GM23338 (cell line): ENCODE measurements at regions not wholly inside any gene's neighbourhood (a gene's known extent, or its start where the extent isn't known, plus 50 kb on each side); places are given as distances from the start of the nearest gene placed in this dataset.
"Not testable (repeated sequence)": the region's sequence is repeated elsewhere in the genome, so short reads cannot be mapped to it uniquely, and the experiment has no call there.

Experiments used
- CREB1 ChIP-seq: fragments of 250-450 bp; sonication (Bioruptor Pico); IDR thresholded peaks from 2 replicates; pipeline ENCODE4 v1.5.0; 2020; ENCODE audit warnings: low read depth, mild to moderate bottlenecking, moderate library complexity
- EZH2 ChIP-seq: fragments of 200-600 bp; sonication (generic); IDR thresholded peaks from one replicate; pipeline ENCODE4 v1.8.0; 2017; ENCODE audit warnings: antibody characterized with exemption, mild to moderate bottlenecking, low read depth; ENCODE audit not compliant: unreplicated experiment
- EZH2phosphoT487 ChIP-seq: fragments of 200-600 bp; sonication (generic); IDR thresholded peaks from one replicate; pipeline ENCODE4 v1.8.1; 2018; ENCODE audit warnings: antibody characterized with exemption; ENCODE audit not compliant: unreplicated experiment
- JUNB ChIP-seq: IDR thresholded peaks from one replicate; pipeline ENCODE4 v1.6.1; 2016; ENCODE audit warnings: antibody characterized with exemption; ENCODE audit not compliant: unreplicated experiment
- NANOG ChIP-seq: IDR thresholded peaks from 2 replicates; pipeline ENCODE4 v1.6.1; 2016; ENCODE audit warnings: antibody characterized with exemption, borderline replicate concordance
- POLR2AphosphoS5 ChIP-seq: IDR thresholded peaks from 2 replicates; pipeline ENCODE4 v1.6.1; 2016; ENCODE audit warnings: antibody characterized with exemption, low read depth
- ZNF114 ChIP-seq: fragments of 250-450 bp; sonication (Bioruptor Pico); IDR thresholded peaks from 2 replicates; pipeline ENCODE4 v1.5.0; 2020; ENCODE audit warnings: mild to moderate bottlenecking, moderate library complexity
- TF ChIP-seq, protein P1 (sequence below), 2 experiments: fragments of 200-600 bp in 1 of 2; sonication (generic) in 1 of 2; conservative IDR thresholded peaks; 2 replicates each; pipeline versions ENCODE4 v1.5.1 to v1.6.1; 2016 to 2017; ENCODE audit warnings: antibody characterized with exemption in 2 of 2, low read depth in 2 of 2, mild to moderate bottlenecking in 2 of 2, moderate library complexity in 1 of 2
- TF ChIP-seq, protein P2 (sequence below): IDR thresholded peaks from one replicate; pipeline ENCODE4 v1.6.1; 2018; ENCODE audit warnings: antibody characterized with exemption; ENCODE audit not compliant: unreplicated experiment
- TF ChIP-seq, protein P3 (sequence below): fragments of 250-450 bp; sonication (Bioruptor Pico); IDR thresholded peaks from 2 replicates; pipeline ENCODE4 v1.5.0; 2020; ENCODE audit warnings: mild to moderate bottlenecking, moderate library complexity
- TF ChIP-seq, protein P4 (sequence below): IDR thresholded peaks from 2 replicates; pipeline ENCODE4 v1.6.1; 2016; ENCODE audit warnings: antibody characterized with exemption

DNA sequence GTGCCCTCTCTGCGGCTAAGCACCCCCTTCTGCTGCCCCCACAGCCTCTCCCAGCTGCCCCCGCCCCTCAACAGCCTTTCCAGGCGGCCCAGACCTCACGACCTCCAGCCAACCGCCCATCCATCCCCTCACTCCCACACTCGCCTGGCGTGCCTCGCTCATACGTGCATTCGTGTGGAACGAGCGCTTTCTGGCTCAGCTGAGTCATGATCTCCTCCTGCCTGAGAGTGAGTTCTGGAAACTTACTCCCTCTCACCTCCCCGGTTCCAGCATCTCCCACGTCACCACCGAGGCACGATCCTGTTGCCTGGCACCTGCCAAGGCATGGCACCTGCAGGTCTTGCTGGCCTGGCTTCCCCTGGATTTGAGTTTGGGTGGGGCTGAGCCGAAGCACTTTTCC is 5506.2 kb upstream of the TPTE start:
- TF ChIP-seq, protein P1, sequence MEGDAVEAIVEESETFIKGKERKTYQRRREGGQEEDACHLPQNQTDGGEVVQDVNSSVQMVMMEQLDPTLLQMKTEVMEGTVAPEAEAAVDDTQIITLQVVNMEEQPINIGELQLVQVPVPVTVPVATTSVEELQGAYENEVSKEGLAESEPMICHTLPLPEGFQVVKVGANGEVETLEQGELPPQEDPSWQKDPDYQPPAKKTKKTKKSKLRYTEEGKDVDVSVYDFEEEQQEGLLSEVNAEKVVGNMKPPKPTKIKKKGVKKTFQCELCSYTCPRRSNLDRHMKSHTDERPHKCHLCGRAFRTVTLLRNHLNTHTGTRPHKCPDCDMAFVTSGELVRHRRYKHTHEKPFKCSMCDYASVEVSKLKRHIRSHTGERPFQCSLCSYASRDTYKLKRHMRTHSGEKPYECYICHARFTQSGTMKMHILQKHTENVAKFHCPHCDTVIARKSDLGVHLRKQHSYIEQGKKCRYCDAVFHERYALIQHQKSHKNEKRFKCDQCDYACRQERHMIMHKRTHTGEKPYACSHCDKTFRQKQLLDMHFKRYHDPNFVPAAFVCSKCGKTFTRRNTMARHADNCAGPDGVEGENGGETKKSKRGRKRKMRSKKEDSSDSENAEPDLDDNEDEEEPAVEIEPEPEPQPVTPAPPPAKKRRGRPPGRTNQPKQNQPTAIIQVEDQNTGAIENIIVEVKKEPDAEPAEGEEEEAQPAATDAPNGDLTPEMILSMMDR (conservative IDR thresholded peaks at IDR 0.05; ENCODE audit: low read depth in 2 of 2): not testable (repeated sequence)
- not testable (repeated sequence) for TF ChIP-seq POLR2AphosphoS5; EZH2phosphoT487; EZH2; CREB1 (CRISPR knock-in tag); NANOG; JUNB; ZNF114
- TF ChIP-seq, protein P2, sequence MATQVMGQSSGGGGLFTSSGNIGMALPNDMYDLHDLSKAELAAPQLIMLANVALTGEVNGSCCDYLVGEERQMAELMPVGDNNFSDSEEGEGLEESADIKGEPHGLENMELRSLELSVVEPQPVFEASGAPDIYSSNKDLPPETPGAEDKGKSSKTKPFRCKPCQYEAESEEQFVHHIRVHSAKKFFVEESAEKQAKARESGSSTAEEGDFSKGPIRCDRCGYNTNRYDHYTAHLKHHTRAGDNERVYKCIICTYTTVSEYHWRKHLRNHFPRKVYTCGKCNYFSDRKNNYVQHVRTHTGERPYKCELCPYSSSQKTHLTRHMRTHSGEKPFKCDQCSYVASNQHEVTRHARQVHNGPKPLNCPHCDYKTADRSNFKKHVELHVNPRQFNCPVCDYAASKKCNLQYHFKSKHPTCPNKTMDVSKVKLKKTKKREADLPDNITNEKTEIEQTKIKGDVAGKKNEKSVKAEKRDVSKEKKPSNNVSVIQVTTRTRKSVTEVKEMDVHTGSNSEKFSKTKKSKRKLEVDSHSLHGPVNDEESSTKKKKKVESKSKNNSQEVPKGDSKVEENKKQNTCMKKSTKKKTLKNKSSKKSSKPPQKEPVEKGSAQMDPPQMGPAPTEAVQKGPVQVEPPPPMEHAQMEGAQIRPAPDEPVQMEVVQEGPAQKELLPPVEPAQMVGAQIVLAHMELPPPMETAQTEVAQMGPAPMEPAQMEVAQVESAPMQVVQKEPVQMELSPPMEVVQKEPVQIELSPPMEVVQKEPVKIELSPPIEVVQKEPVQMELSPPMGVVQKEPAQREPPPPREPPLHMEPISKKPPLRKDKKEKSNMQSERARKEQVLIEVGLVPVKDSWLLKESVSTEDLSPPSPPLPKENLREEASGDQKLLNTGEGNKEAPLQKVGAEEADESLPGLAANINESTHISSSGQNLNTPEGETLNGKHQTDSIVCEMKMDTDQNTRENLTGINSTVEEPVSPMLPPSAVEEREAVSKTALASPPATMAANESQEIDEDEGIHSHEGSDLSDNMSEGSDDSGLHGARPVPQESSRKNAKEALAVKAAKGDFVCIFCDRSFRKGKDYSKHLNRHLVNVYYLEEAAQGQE: not testable (repeated sequence)
- TF ChIP-seq, protein P3, sequence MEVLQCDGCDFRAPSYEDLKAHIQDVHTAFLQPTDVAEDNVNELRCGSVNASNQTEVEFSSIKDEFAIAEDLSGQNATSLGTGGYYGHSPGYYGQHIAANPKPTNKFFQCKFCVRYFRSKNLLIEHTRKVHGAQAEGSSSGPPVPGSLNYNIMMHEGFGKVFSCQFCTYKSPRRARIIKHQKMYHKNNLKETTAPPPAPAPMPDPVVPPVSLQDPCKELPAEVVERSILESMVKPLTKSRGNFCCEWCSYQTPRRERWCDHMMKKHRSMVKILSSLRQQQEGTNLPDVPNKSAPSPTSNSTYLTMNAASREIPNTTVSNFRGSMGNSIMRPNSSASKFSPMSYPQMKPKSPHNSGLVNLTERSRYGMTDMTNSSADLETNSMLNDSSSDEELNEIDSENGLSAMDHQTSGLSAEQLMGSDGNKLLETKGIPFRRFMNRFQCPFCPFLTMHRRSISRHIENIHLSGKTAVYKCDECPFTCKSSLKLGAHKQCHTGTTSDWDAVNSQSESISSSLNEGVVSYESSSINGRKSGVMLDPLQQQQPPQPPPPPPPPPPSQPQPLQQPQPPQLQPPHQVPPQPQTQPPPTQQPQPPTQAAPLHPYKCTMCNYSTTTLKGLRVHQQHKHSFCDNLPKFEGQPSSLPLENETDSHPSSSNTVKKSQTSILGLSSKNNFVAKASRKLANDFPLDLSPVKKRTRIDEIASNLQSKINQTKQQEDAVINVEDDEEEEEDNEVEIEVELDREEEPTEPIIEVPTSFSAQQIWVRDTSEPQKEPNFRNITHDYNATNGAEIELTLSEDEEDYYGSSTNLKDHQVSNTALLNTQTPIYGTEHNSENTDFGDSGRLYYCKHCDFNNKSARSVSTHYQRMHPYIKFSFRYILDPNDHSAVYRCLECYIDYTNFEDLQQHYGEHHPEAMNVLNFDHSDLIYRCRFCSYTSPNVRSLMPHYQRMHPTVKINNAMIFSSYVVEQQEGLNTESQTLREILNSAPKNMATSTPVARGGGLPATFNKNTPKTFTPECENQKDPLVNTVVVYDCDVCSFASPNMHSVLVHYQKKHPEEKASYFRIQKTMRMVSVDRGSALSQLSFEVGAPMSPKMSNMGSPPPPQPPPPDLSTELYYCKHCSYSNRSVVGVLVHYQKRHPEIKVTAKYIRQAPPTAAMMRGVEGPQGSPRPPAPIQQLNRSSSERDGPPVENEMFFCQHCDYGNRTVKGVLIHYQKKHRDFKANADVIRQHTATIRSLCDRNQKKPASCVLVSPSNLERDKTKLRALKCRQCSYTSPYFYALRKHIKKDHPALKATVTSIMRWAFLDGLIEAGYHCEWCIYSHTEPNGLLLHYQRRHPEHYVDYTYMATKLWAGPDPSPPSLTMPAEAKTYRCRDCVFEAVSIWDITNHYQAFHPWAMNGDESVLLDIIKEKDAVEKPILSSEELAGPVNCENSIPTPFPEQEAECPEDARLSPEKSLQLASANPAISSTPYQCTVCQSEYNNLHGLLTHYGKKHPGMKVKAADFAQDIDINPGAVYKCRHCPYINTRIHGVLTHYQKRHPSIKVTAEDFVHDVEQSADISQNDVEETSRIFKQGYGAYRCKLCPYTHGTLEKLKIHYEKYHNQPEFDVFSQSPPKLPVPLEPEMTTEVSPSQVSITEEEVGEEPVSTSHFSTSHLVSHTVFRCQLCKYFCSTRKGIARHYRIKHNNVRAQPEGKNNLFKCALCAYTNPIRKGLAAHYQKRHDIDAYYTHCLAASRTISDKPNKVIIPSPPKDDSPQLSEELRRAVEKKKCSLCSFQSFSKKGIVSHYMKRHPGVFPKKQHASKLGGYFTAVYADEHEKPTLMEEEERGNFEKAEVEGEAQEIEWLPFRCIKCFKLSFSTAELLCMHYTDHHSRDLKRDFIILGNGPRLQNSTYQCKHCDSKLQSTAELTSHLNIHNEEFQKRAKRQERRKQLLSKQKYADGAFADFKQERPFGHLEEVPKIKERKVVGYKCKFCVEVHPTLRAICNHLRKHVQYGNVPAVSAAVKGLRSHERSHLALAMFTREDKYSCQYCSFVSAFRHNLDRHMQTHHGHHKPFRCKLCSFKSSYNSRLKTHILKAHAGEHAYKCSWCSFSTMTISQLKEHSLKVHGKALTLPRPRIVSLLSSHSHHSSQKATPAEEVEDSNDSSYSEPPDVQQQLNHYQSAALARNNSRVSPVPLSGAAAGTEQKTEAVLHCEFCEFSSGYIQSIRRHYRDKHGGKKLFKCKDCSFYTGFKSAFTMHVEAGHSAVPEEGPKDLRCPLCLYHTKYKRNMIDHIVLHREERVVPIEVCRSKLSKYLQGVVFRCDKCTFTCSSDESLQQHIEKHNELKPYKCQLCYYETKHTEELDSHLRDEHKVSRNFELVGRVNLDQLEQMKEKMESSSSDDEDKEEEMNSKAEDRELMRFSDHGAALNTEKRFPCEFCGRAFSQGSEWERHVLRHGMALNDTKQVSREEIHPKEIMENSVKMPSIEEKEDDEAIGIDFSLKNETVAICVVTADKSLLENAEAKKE (CRISPR knock-in tag): not testable (repeated sequence)
- TF ChIP-seq, protein P4, sequence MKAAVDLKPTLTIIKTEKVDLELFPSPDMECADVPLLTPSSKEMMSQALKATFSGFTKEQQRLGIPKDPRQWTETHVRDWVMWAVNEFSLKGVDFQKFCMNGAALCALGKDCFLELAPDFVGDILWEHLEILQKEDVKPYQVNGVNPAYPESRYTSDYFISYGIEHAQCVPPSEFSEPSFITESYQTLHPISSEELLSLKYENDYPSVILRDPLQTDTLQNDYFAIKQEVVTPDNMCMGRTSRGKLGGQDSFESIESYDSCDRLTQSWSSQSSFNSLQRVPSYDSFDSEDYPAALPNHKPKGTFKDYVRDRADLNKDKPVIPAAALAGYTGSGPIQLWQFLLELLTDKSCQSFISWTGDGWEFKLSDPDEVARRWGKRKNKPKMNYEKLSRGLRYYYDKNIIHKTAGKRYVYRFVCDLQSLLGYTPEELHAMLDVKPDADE: not testable (repeated sequence)
